AG08395 (cell line): ENCODE measurements at regions not wholly inside any gene's neighbourhood (a gene's known extent, or its start where the extent isn't known, plus 50 kb on each side); places are given as distances from the start of the nearest gene placed in this dataset.

Experiments used
- DNase-seq: peaks from one replicate; pipeline ENCODE4 v3.0.0; 2012; ENCODE audit warnings: mixed read lengths, low spot score

DNA sequence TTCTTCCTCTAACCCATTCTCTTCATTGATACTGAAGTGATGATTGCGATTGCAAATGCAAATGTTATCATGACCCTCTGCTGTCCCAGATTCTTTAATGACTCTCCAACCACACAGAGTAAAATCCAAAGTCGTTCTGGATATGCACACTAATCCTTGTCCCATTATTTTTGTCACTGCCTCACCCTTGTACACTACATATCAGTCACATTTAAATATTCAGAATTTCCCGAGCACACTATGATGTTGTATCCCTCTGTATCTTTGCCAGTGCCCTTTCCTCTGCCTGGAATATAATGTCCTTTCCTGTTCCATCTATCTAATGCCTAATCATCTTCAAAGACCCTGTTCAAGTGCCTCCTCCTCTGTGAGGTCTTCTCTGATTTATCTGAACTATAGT, 55.4 kb upstream of the MMP13 start:
- DNase-seq, result no peak

DNA sequence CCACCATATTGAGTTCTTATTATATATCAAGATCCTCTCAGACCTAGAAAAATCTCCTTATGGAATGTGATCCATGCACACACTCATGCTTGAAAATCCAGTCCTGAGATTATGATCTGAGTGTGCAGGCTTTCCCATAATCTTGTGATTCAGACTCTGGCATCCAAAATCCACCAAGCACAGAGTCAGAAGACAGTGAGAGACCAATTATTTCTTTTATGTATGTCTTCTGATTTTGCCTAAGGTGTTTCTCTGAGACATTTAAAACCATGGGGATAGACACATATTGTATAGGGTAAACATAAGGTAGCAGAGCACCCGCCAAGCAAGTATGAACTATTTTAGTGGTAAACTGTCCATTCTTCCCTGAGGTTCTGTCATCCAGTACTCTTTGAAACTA, 52.0 kb upstream of the MMP13 start:
- peak; percentile 44 for DNase-seq
